ENCODE measurements at regions not wholly inside any gene's neighbourhood (a gene's known extent, or its start where the extent isn't known, plus 50 kb on each side); places are given as distances from the start of the nearest gene placed in this dataset.

DNA sequence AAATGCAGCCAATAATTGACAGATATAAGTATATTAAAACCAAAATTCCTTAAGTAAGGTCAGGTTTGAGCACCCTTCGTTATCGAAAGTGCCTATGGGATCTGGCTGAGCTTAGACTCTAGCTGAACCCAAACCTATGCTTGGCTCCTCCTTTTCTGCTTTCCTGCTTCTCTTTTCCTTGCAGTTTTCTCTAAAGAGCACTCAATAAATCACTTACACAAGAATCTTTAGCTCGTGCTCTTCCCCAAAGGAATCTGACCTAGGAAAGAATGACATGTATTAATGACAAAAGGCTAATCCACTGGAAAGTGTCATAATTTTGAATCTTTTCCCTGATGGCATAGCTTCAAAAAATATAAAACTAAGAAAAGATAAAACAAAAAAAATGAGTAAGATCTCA, 282.7 kb downstream of the DKK2 start:
- TF ChIP-seq L3MBTL2 (conservative IDR thresholded peaks at IDR 0.05): no peak
- TF ChIP-seq ARNT (IDR thresholded peaks at IDR 0.05): no peak
- no peak for TF ChIP-seq CTBP1 (IDR thresholded peaks at IDR 0.05; ENCODE audit: borderline replicate concordance)
- TF ChIP-seq ELF4 (IDR thresholded peaks at IDR 0.05): no peak
- no peak for TF ChIP-seq BHLHE40 (IDR thresholded peaks at IDR 0.05; ENCODE audit: borderline replicate concordance)
